Stimulated activated effector memory CD8-positive, alpha-beta T cell treated with anti-CD3 and anti-CD28 coated beads, Interleukin-12 subunit alpha, Interleukin-12 subunit beta, amount 100 ng/mL, for 72 hours (primary cell): ENCODE measurements at regions not wholly inside any gene's neighbourhood (a gene's known extent, or its start where the extent isn't known, plus 50 kb on each side); places are given as distances from the start of the nearest gene placed in this dataset.

Experiments
- ATAC-seq: fragments of 150-1000 bp; cut with Tn5 transposase; 2 replicates; pipeline ENCODE4 v1.10.0; 2021
- DNase-seq, 2 donors: peaks; one replicate each; pipeline ENCODE4 v3.0.0; 2021 to 2022; ENCODE audit warnings: low spot score in 2 of 2
- H3K27ac Mint-ChIP-seq: one replicate; pipeline ENCODE4 v1.8.0; 2022; ENCODE audit warnings: mild to moderate bottlenecking, mixed read lengths
- H3K36me3 Mint-ChIP-seq: one replicate; pipeline ENCODE4 v1.8.0; 2022; ENCODE audit warnings: mild to moderate bottlenecking, mixed read lengths
- H3K4me1 Mint-ChIP-seq: one replicate; pipeline ENCODE4 v1.8.0; 2022; ENCODE audit warnings: mixed read lengths
- H3K4me3 Mint-ChIP-seq: one replicate; pipeline ENCODE4 v1.8.0; 2022; ENCODE audit warnings: mild to moderate bottlenecking, mixed read lengths
- H3K9me3 Mint-ChIP-seq: one replicate; pipeline ENCODE4 v1.8.0; 2022; ENCODE audit warnings: mixed read lengths

DNA sequence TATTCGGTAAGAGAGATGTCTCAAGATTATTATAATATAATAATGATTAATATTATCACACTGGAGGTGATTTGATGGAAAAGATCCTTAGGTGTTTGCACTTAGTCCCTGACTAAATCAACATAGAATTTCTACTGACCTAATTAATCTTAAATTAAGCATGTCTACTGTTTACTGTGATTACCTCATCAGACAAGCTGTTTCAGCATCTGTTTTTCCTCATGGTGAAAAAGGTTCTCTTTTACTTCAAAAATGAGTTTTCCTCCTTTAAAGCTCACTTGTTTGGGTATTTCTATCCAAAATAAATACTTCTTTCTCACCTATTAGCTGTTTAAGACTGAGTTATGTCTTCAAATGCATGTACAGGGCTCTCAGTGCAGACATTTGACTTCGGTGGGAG is 407.8 kb downstream of the NKX6-1 start:
- Mint-ChIP-seq H3K9me3 (peaks cover 3% of the 10 kb centered on the region), H3K36me3 (no peaks in the 10 kb centered on the region), H3K27ac (no peak overlapping the region), H3K4me1 (no peaks in the 10 kb centered on the region), H3K4me3 (no peak overlapping the region)
- DNase-seq, result no peak
- ATAC-seq, result no peak

DNA sequence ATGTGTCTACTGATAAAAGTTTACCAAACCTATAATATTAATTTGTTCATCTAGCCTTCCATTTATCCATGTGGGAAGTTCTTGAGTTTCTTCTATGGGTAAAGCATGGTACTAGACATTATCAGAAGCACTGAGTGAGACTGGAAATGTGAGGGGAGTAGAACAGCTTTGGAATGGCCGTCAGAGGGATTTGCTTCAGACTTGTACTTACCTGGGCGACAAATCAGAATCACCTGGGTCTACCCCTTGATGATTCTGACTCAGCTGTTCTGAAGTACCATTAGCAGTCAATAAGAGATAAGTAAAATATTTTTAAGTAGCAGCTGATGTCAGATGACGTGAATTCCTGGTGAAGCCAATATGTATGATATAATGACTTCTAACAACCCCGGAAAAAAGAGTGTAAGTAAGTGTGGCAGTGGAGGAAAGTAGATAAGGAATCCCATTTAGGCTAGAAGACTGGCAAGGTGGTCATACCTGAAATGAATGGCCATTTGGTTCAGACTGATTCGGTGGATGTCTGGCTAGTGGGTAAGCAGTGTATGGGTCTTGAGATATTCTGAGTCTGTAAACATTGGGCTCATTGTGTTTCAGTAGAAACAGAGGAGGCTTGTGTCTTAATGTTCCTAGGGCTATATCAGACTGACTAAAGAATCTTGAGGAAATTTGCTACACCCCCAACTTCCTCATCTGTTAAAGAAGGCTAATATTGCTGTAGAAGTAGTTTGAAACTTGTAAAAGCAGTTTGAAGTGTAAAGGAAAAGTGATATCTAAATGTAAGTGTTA is 409.2 kb downstream of the NKX6-1 start:
- no peaks in the 10 kb centered on the region for H3K36me3 Mint-ChIP-seq
- H3K4me3 Mint-ChIP-seq, result no peak overlapping the region

DNA sequence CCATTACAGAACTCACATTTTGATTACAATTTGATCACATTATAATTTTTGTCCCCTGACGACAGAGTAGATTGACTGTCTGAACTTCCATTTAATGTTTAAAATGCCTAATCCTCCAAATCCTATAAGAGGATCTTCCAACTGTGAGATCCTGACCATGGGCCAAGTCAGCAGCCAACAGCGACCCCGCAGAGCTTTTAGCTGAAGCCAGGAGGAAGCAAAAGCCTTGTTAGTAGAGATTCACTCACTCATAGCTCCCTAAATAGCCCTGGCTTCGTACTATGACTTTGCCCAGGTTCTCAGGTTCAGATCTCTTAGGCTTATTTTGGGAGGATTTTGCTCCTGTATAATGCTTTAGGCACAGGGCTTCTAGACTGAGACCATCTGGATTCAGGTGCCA is 413.1 kb downstream of the NKX6-1 start:
- H3K9me3 Mint-ChIP-seq, result peaks cover 11% of the 10 kb centered on the region

More for the DNA sequence above, 409.2 kb downstream of the NKX6-1 start:
- no peaks in the 10 kb centered on the region for H3K4me1 Mint-ChIP-seq
- ATAC-seq (no peak), DNase-seq (no peak)
- H3K9me3 Mint-ChIP-seq, result peaks cover 6% of the 10 kb centered on the region
- H3K27ac Mint-ChIP-seq, result no peak overlapping the region

GRCh38 chr4:84070289-84070688 is 428.8 kb downstream of the NKX6-1 start:
- Mint-ChIP-seq H3K4me1 (no peaks in the 10 kb centered on the region), H3K9me3 (peaks cover 14% of the 10 kb centered on the region), H3K36me3 (no peaks in the 10 kb centered on the region), H3K27ac (no peak overlapping the region), H3K4me3 (no peak overlapping the region)
- ATAC-seq, result no peak
- DNase-seq, result no peak

More for the DNA sequence above, 413.1 kb downstream of the NKX6-1 start:
- no peak overlapping the region for H3K27ac Mint-ChIP-seq
- H3K4me3 Mint-ChIP-seq, result no peak overlapping the region
- ATAC-seq (no peak), DNase-seq (no peak)
- no peaks in the 10 kb centered on the region for H3K36me3 Mint-ChIP-seq
- H3K4me1 Mint-ChIP-seq, result no peaks in the 10 kb centered on the region

DNA sequence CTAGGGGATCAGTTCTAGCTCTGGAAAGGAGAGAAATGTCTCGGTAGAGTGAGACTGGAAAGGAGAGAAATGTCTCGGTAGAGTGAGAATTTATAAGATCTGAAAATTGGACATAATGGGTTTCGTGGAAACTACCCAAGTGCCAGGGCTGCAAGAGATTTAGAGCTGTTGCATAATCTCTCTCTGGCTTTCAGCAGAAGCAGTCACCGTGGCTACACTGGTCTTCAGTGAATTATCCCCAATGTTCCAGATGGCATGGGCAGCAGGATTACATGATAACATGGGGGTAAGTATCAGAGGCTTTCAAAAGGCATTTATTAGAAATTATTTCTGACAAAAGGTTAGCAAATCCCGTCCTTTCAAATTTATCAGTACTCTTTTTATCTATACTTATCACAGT is 435.5 kb downstream of the NKX6-1 start:
- no peak for DNase-seq
- Mint-ChIP-seq H3K9me3 (peaks cover 12% of the 10 kb centered on the region), H3K27ac (no peak overlapping the region), H3K36me3 (no peaks in the 10 kb centered on the region), H3K4me1 (no peaks in the 10 kb centered on the region), H3K4me3 (no peak overlapping the region)
- ATAC-seq, result no peak

DNA sequence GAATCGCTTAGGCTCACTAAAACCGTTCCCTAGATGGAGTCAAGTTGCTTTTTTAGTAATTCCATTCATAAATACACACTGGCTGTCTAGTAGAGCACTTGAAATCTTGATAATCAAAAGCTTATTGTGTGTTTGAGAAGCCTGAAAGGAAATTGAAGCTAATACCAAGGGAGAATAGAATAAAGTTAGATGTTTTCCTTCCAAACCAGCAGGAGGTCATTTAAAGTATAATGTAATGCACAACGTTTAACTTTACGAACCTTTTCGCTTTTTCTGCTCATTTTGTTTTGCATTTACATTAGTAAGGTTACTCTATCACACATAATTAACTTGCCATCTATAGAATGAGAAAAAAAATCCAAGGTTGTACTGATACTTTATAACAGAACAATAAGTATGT is 440.9 kb downstream of the NKX6-1 start:
- Mint-ChIP-seq H3K27ac (no peak overlapping the region), H3K36me3 (no peaks in the 10 kb centered on the region), H3K9me3 (peaks cover 7% of the 10 kb centered on the region), H3K4me3 (no peak overlapping the region), H3K4me1 (no peaks in the 10 kb centered on the region)
- no peak for DNase-seq
- ATAC-seq, result no peak

DNA sequence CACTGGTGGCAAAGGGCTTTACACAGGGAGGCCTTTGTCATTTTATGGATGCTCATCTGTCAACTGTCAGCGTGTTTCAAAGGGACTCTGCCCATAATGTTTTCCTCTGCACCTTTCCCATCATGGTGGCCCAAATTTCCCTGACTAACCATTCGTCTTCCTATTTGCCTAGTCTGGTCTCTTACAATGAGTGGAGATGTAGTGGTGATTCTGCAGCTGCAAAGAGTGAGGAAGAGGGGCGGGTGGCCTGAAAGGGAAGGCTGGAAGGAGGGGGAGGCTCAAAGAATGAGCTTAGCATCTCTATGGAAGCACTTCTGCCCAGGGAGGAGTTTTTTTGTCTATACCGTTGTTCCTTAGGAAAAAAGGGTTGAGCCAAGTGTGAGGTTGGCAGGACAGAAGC is 447.5 kb downstream of the NKX6-1 start:
- Mint-ChIP-seq H3K4me1 (no peaks in the 10 kb centered on the region), H3K4me3 (no peak overlapping the region), H3K36me3 (no peaks in the 10 kb centered on the region), H3K27ac (no peak overlapping the region), H3K9me3 (no peaks in the 10 kb centered on the region)
- no peak for DNase-seq
- no peak for ATAC-seq

- Mint-ChIP-seq H3K36me3 (no peaks in the 10 kb centered on the region), H3K9me3 (no peaks in the 10 kb centered on the region), H3K4me3 (no peak overlapping the region), H3K4me1 (no peaks in the 10 kb centered on the region), H3K27ac (no peak overlapping the region)
- ATAC-seq (no peak), DNase-seq (no peak)
These were observed 448.0 kb downstream of the NKX6-1 start for GRCh38 chr4:84051089-84051488.

- DNase-seq (no peak), ATAC-seq (no peak)
- H3K4me1 Mint-ChIP-seq, result no peaks in the 10 kb centered on the region
- no peaks in the 10 kb centered on the region for H3K36me3 Mint-ChIP-seq
- no peak overlapping the region for H3K27ac Mint-ChIP-seq
- H3K4me3 Mint-ChIP-seq, result no peak overlapping the region
- no peaks in the 10 kb centered on the region for H3K9me3 Mint-ChIP-seq
These were observed 449.1 kb downstream of the NKX6-1 start for GRCh38 chr4:84050015-84050414.

DNA sequence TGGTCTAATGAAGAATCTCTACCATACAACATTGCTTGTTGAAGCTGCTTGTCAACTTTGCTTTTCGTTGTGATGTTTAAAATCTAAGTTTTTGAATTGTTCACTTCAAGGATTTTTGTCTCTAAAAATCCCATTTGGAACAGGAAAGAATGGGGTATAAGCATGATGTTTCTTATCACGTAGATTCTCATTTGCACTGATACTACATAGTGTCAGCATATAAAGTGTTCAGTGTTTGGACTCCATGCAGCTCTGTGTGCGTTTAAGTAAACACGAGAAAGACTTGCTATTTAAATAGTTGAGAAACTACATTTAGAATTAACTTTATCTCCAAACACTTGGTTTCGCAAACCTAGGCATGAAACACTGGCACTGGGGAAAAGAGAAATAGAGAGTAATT is 452.5 kb downstream of the NKX6-1 start:
- Mint-ChIP-seq H3K36me3 (no peaks in the 10 kb centered on the region), H3K9me3 (no peaks in the 10 kb centered on the region), H3K4me3 (no peak overlapping the region), H3K4me1 (no peaks in the 10 kb centered on the region), H3K27ac (no peak overlapping the region)
- no peak for ATAC-seq
- no peak for DNase-seq

GRCh38 chr4:84041426-84041825 is 457.7 kb downstream of the NKX6-1 start:
- H3K9me3 Mint-ChIP-seq, result no peaks in the 10 kb centered on the region
- no peaks in the 10 kb centered on the region for H3K4me1 Mint-ChIP-seq
- H3K36me3 Mint-ChIP-seq, result no peaks in the 10 kb centered on the region
- no peak for DNase-seq
- ATAC-seq, result no peak
- no peak overlapping the region for H3K27ac Mint-ChIP-seq
- H3K4me3 Mint-ChIP-seq, result no peak overlapping the region

DNA sequence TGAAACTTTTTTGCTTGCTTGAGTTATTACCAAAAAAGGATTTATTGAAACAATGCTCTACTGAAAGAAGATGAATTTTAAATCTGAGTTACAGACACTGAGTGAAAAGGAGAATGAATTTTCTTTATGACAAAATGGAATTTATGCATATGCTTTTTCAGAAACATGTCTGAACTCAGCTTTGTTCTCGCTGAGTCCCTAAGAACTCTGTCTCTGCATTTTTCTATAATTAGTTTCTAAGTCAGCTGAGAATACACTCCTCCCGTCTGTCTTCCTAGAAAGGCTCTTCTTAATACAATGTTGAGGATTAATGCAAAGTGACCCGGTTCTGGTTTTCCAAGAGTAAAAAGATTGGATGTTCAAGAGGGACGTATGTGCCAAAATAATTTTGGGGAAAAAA is 463.5 kb downstream of the NKX6-1 start:
- DNase-seq (no peak), ATAC-seq (no peak)
- no peaks in the 10 kb centered on the region for H3K36me3 Mint-ChIP-seq
- H3K27ac Mint-ChIP-seq, result no peak overlapping the region
- H3K9me3 Mint-ChIP-seq, result peaks cover 5% of the 10 kb centered on the region
- no peak overlapping the region for H3K4me3 Mint-ChIP-seq
- H3K4me1 Mint-ChIP-seq, result no peaks in the 10 kb centered on the region

- ATAC-seq (no peak), DNase-seq (no peak)
- Mint-ChIP-seq H3K9me3 (peaks cover 5% of the 10 kb centered on the region), H3K4me1 (no peaks in the 10 kb centered on the region), H3K27ac (no peak overlapping the region), H3K4me3 (no peak overlapping the region), H3K36me3 (no peaks in the 10 kb centered on the region)
These were observed 466.7 kb downstream of the NKX6-1 start for GRCh38 chr4:84032372-84032771.

DNA sequence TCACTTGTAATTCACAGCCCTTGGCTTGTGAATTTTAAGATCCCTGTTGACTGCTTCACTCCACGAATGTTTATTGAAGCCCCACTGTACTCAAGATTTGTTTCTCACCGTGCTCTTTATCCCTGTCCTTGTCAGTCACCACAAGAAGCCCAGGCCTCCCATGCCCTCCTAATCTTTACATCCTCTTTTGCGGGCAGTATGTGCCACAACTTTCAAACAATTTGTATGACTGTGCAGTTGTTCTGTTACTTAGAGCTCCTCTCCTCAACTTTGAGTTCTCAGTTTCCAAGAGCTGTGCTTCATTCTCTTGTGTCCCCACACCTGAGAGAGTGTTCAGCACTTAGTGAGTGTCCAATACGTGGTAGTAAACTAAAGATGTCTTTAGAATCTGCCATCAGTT is 467.7 kb downstream of the NKX6-1 start:
- Mint-ChIP-seq H3K9me3 (peaks cover 5% of the 10 kb centered on the region), H3K36me3 (no peaks in the 10 kb centered on the region), H3K4me3 (no peak overlapping the region), H3K27ac (no peak overlapping the region), H3K4me1 (no peaks in the 10 kb centered on the region)
- DNase-seq (no peak), ATAC-seq (no peak)

DNA sequence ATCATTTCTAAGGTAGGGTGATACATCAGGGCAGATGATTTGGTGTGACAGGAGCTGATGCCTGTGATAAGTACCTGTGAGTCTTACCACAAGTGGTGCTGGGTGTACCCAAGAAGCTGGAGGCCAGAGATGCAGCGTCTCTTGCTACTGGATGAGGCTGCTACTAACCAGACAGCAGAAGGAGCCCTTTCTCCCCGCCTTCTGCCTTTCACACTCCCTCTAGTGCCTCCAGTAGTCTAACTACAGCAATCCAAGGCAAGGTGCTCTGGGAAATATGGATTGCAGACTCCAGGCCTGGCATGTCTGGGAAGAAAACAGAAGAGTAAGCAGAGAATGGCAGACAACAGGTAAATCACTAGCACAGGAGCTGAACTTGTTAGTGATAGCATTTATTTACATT is 470.8 kb downstream of the NKX6-1 start:
- Mint-ChIP-seq H3K36me3 (no peaks in the 10 kb centered on the region), H3K27ac (no peak overlapping the region), H3K4me3 (no peak overlapping the region), H3K9me3 (peaks cover 4% of the 10 kb centered on the region), H3K4me1 (no peaks in the 10 kb centered on the region)
- DNase-seq, result no peak
- no peak for ATAC-seq

DNA sequence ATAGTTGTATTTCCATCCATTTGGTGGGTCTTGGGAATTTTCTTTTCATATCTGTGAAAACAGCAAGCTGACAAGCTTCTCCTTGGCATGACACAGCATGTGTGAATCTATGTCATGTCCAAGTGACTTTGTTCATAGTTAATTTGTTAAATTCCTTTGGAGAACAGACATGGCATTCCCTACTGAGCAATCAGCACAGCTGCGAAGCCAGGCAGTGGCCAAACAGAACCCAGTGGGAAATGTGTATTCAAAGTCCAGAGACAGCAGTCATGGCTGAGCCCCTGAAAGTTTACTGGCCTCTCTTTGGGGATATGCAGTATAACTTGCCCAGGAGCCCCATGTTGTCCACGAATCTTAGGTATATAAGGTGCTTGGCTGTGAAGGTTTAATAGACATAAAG is 474.7 kb downstream of the NKX6-1 start:
- H3K4me1 Mint-ChIP-seq, result no peaks in the 10 kb centered on the region
- no peak overlapping the region for H3K27ac Mint-ChIP-seq
- H3K36me3 Mint-ChIP-seq, result no peaks in the 10 kb centered on the region
- H3K4me3 Mint-ChIP-seq, result no peak overlapping the region
- peaks cover 3% of the 10 kb centered on the region for H3K9me3 Mint-ChIP-seq
- DNase-seq, result no peak
- ATAC-seq, result no peak

DNA sequence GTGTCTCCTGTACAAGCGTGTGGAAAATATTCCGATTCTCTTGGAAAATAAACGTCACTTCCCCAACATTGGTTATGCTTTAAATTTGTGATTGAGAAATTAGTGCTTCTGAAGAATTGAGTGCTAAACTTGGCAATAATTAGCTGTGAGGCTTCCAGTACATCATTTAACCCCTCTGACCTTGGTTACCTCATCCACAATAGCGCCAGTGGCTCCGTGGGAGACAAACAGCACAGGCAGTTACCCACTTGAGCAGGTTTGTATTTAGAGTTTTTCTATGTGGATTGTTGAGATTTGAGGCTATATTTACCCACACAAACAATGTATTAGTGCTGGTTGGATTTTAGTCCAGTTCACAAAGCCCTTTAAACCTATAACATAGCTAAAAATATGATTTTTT is 476.5 kb downstream of the NKX6-1 start:
- Mint-ChIP-seq H3K9me3 (peaks cover 6% of the 10 kb centered on the region), H3K27ac (no peak overlapping the region), H3K4me1 (no peaks in the 10 kb centered on the region), H3K36me3 (no peaks in the 10 kb centered on the region), H3K4me3 (no peak overlapping the region)
- ATAC-seq, result no peak
- no peak for DNase-seq
